Tibial nerve (tissue), 4 donors: ENCODE measurements at regions not wholly inside any gene's neighbourhood (a gene's known extent, or its start where the extent isn't known, plus 50 kb on each side); places are given as distances from the start of the nearest gene placed in this dataset.

Experiments used
- DNase-seq, 2 donors: peaks; one replicate each; pipeline ENCODE4 v3.0.0-alpha.2; 2019; ENCODE audit warnings: low spot score in 2 of 2
- H3K27ac ChIP-seq, 4 donors: fragments of 200-600 bp; sonication (generic) in 3 of 4; one replicate each; pipeline ENCODE4 v1.5.1; 2017 to 2019; ENCODE audit warnings: mild to moderate bottlenecking in 1 of 4
- H3K27me3 ChIP-seq, 2 donors: fragments of 200-600 bp; sonication (generic) in 1 of 2; one replicate each; pipeline versions ENCODE4 v1.5.1 to v1.6.0; 2017 to 2019
- H3K36me3 ChIP-seq, 3 donors: fragments of 200-600 bp; sonication (generic); one replicate each; pipeline ENCODE4 v1.5.1; 2018 to 2019
- H3K4me1 ChIP-seq, 4 donors: fragments of 200-600 bp; sonication (generic) in 3 of 4; one replicate each; pipeline ENCODE4 v1.5.1; 2017 to 2019
- H3K4me3 ChIP-seq, 4 donors: fragments of 200-600 bp; sonication (generic) in 3 of 4; one replicate each; pipeline ENCODE4 v1.5.1; 2017 to 2019; ENCODE audit warnings: mild to moderate bottlenecking in 1 of 4, moderate library complexity in 1 of 4
- H3K9me3 ChIP-seq, 4 donors: fragments of 200-600 bp; sonication (generic) in 3 of 4; one replicate each; pipeline ENCODE4 v1.5.1; 2017 to 2019
- CTCF ChIP-seq, 5 experiments: fragments of 200-600 bp in 3 of 5; fragments of 450-650 bp in 2 of 5; sonication (generic) in 3 of 5; IDR thresholded peaks; one replicate each; pipeline ENCODE4 v1.5.1; 2016 to 2019; ENCODE audit warnings: antibody characterized with exemption in 5 of 5, mild to moderate bottlenecking in 3 of 5, moderate library complexity in 2 of 5
- EP300 ChIP-seq, 2 donors: sonication (generic); formaldehyde crosslinking; IDR thresholded peaks; one replicate each; pipeline ENCODE4 v1.6.1; 2017; ENCODE audit warnings: antibody characterized with exemption in 2 of 2, mild to moderate bottlenecking in 1 of 2
- POLR2A ChIP-seq, 2 donors: fragments of 450-650 bp; IDR thresholded peaks; one replicate each; pipeline ENCODE4 v1.6.1; 2017; ENCODE audit warnings: antibody characterized with exemption in 2 of 2, mild to moderate bottlenecking in 2 of 2, moderate library complexity in 2 of 2
- WGBS, 2 donors: methylation state at CpG; one replicate each; pipeline ENCODE4 v1.1.5; 2018; 5-methylcytosine and 5-hydroxymethylcytosine counted together

- Histone ChIP-seq H3K4me1 (no peaks in the 10 kb centered on the region), H3K9me3 (no peaks in the 10 kb centered on the region), H3K4me3 (no peak overlapping the region), H3K27ac (no peak overlapping the region), H3K36me3 (no peaks in the 10 kb centered on the region), H3K27me3 (no peaks in the 10 kb centered on the region)
- TF ChIP-seq POLR2A (IDR thresholded peaks at IDR 0.05): no peak
- no peak for TF ChIP-seq EP300 (IDR thresholded peaks at IDR 0.05)
- no peak for TF ChIP-seq CTCF (IDR thresholded peaks at IDR 0.05)
- DNase-seq: no peak
These were observed 178.3 kb upstream of the SYT6 start for GRCh38 chr1:114331936-114332335.

GRCh38 chr1:114330451-114330983, 176.8 kb upstream of the SYT6 start:
- DNase-seq: no peak
- no peaks in the 10 kb centered on the region for H3K27me3 ChIP-seq
- 69 to 82% methylated on average over 4 of the region's 4 CpGs for WGBS, 2 donors
- H3K27ac ChIP-seq: no peak overlapping the region
- TF ChIP-seq POLR2A (IDR thresholded peaks at IDR 0.05) (no peak), CTCF (IDR thresholded peaks at IDR 0.05) (no peak), EP300 (IDR thresholded peaks at IDR 0.05) (no peak)
- no peaks in the 10 kb centered on the region for H3K36me3 ChIP-seq
- no peak overlapping the region for H3K4me3 ChIP-seq
- H3K9me3 ChIP-seq: no peaks in the 10 kb centered on the region
- no peaks in the 10 kb centered on the region for H3K4me1 ChIP-seq

GRCh38 chr1:114328361-114328904, 174.8 kb upstream of the SYT6 start:
- Histone ChIP-seq H3K27me3 (no peaks in the 10 kb centered on the region), H3K27ac (no peak overlapping the region), H3K9me3 (no peaks in the 10 kb centered on the region), H3K4me3 (no peak overlapping the region), H3K36me3 (no peaks in the 10 kb centered on the region), H3K4me1 (no peaks in the 10 kb centered on the region)
- DNase-seq: no peak
- 80 to 82% methylated on average over 7 of the region's 7 CpGs for WGBS, 2 donors
- TF ChIP-seq EP300 (IDR thresholded peaks at IDR 0.05) (no peak), CTCF (IDR thresholded peaks at IDR 0.05) (no peak), POLR2A (IDR thresholded peaks at IDR 0.05) (no peak)

GRCh38 chr1:114324662-114324965, 170.9 kb upstream of the SYT6 start:
- no peaks in the 10 kb centered on the region for H3K36me3 ChIP-seq
- DNase-seq: no peak
- H3K27me3 ChIP-seq: no peaks in the 10 kb centered on the region
- TF ChIP-seq CTCF (IDR thresholded peaks at IDR 0.05): no peak
- no peak for TF ChIP-seq EP300 (IDR thresholded peaks at IDR 0.05)
- TF ChIP-seq POLR2A (IDR thresholded peaks at IDR 0.05): no peak
- no peaks in the 10 kb centered on the region for H3K4me1 ChIP-seq
- H3K4me3 ChIP-seq: no peak overlapping the region
- no peaks in the 10 kb centered on the region for H3K9me3 ChIP-seq
- WGBS, 2 donors: 51 to 67% methylated on average over 5 of the region's 5 CpGs
- no peak overlapping the region for H3K27ac ChIP-seq

GRCh38 chr1:114323959-114324661, 170.4 kb upstream of the SYT6 start:
- no peak overlapping the region for H3K27ac ChIP-seq
- no peak overlapping the region for H3K4me3 ChIP-seq
- no peaks in the 10 kb centered on the region for H3K36me3 ChIP-seq
- H3K4me1 ChIP-seq: no peaks in the 10 kb centered on the region
- H3K9me3 ChIP-seq: no peaks in the 10 kb centered on the region
- DNase-seq: no peak
- TF ChIP-seq CTCF (IDR thresholded peaks at IDR 0.05) (no peak), EP300 (IDR thresholded peaks at IDR 0.05) (no peak), POLR2A (IDR thresholded peaks at IDR 0.05) (no peak)
- no peaks in the 10 kb centered on the region for H3K27me3 ChIP-seq
- WGBS, 2 donors: 72 to 77% methylated on average over 15 of the region's 15 CpGs
